ENCODE measurements at regions not wholly inside any gene's neighbourhood (a gene's known extent, or its start where the extent isn't known, plus 50 kb on each side); places are given as distances from the start of the nearest gene placed in this dataset.

GRCh38 chr3:95609411-95609810 lies 1205.0 kb upstream of the EPHA6 start:
- DNase-seq (ENCODE audit: low read depth): no peak

GRCh38 chr3:95612611-95613010 lies 1201.8 kb upstream of the EPHA6 start:
- no peak for DNase-seq (ENCODE audit: low read depth)

- DNase-seq (ENCODE audit: low read depth): no peak
Observed at GRCh38 chr3:95613993-95614392, 1200.4 kb upstream of the EPHA6 start.

- DNase-seq (ENCODE audit: low read depth): no peak
Observed at GRCh38 chr3:95615592-95616310, 1198.6 kb upstream of the EPHA6 start.

- DNase-seq (ENCODE audit: low read depth): no peak
Observed at GRCh38 chr3:95626107-95626506, 1188.3 kb upstream of the EPHA6 start.

GRCh38 chr3:95627293-95627692 lies 1187.1 kb upstream of the EPHA6 start:
- no peak for DNase-seq (ENCODE audit: low read depth)

GRCh38 chr3:95627697-95628096 lies 1186.7 kb upstream of the EPHA6 start:
- no peak for DNase-seq (ENCODE audit: low read depth)

- no peak for DNase-seq (ENCODE audit: low read depth)
Observed at GRCh38 chr3:95629802-95630201, 1184.6 kb upstream of the EPHA6 start.

- DNase-seq (ENCODE audit: low read depth): no peak
Observed at GRCh38 chr3:95645291-95645690, 1169.1 kb upstream of the EPHA6 start.

- DNase-seq (ENCODE audit: low read depth): no peak
Observed at GRCh38 chr3:95654570-95655362, 1159.6 kb upstream of the EPHA6 start.

- DNase-seq (ENCODE audit: low read depth): no peak
Observed at GRCh38 chr3:95655363-95655986, 1158.9 kb upstream of the EPHA6 start.

- no peak for DNase-seq (ENCODE audit: low read depth)
Observed at GRCh38 chr3:95670765-95671164, 1143.6 kb upstream of the EPHA6 start.

GRCh38 chr3:95673215-95673614 lies 1141.2 kb upstream of the EPHA6 start:
- DNase-seq (ENCODE audit: low read depth): no peak

GRCh38 chr3:95705786-95706418 lies 1108.5 kb upstream of the EPHA6 start:
- no peak for DNase-seq (ENCODE audit: low read depth)

GRCh38 chr3:95707268-95707667 lies 1107.1 kb upstream of the EPHA6 start:
- DNase-seq (ENCODE audit: low read depth): no peak

- DNase-seq (ENCODE audit: low read depth): no peak
Observed at GRCh38 chr3:95710684-95711083, 1103.7 kb upstream of the EPHA6 start.

GRCh38 chr3:95711789-95712188 lies 1102.6 kb upstream of the EPHA6 start:
- no peak for DNase-seq (ENCODE audit: low read depth)

GRCh38 chr3:95715128-95715527 lies 1099.3 kb upstream of the EPHA6 start:
- no peak for DNase-seq (ENCODE audit: low read depth)

GRCh38 chr3:95717048-95717447 lies 1097.3 kb upstream of the EPHA6 start:
- no peak for DNase-seq (ENCODE audit: low read depth)

- no peak for DNase-seq (ENCODE audit: low read depth)
Observed at GRCh38 chr3:95718168-95718567, 1096.2 kb upstream of the EPHA6 start.

GRCh38 chr3:95719481-95719880 lies 1094.9 kb upstream of the EPHA6 start:
- no peak for DNase-seq (ENCODE audit: low read depth)

- DNase-seq (ENCODE audit: low read depth): no peak
Observed at GRCh38 chr3:95721938-95722337, 1092.5 kb upstream of the EPHA6 start.
